ENCODE measurements at regions not wholly inside any gene's neighbourhood (a gene's known extent, or its start where the extent isn't known, plus 50 kb on each side); places are given as distances from the start of the nearest gene placed in this dataset.

GRCh38 chr4:120001850-120002249, 64.8 kb downstream of the MAD2L1 start:
- no peak for TF ChIP-seq POLR2AphosphoS5 (IDR thresholded peaks at IDR 0.05)
- TF ChIP-seq CTCF (IDR thresholded peaks at IDR 0.05; ENCODE audit: poor library complexity, severe bottlenecking): no peak
- TF ChIP-seq TAF1 (IDR thresholded peaks at IDR 0.05; ENCODE audit: low read depth): no peak
- TF ChIP-seq MXI1 (conservative IDR thresholded peaks at IDR 0.05; ENCODE audit: poor library complexity, severe bottlenecking): no peak
- TF ChIP-seq SMC3 (conservative IDR thresholded peaks at IDR 0.05; ENCODE audit: poor library complexity): no peak

All from neural cell (in vitro differentiated cells).